ENCODE measurements at regions not wholly inside any gene's neighbourhood (a gene's known extent, or its start where the extent isn't known, plus 50 kb on each side); places are given as distances from the start of the nearest gene placed in this dataset.
A peak's percentile ranks its signal among the peaks of the same experiment; 100 is the strongest.

DNA sequence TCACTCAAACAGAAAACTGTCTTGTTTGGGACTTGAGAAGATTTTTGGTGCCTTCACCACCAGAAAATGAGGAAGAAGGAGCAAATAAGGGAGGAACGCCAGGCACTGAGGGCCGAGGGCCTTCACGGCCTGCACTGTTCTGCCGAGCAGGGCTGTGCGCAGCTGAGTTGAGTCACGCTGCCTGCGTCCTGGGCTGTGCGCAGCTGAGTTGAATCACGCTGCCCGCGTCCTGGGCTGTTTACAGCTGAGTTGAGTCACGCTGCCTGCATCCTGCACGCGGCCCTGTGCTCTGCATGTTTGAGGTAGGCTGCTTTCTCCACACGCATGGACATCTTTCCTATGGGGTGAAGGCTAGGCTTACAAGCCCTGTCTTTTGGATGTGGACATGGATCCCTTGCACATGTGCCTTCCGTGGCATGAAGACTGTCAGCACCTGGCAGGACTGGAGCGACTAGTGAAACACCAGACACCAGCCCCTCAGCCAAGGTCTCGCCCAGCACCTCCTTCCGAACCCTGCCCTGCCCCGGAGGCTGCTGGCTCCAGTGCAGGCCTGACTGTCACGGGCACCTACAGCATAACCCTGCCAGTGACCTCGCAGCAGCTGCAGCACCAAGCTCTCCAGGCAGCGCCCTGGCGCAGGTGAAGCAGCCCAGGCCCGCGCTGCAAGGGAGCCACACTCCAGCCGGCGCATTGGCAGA lies 96.7 kb downstream of the HTR5A start:
- TF ChIP-seq, protein P1, sequence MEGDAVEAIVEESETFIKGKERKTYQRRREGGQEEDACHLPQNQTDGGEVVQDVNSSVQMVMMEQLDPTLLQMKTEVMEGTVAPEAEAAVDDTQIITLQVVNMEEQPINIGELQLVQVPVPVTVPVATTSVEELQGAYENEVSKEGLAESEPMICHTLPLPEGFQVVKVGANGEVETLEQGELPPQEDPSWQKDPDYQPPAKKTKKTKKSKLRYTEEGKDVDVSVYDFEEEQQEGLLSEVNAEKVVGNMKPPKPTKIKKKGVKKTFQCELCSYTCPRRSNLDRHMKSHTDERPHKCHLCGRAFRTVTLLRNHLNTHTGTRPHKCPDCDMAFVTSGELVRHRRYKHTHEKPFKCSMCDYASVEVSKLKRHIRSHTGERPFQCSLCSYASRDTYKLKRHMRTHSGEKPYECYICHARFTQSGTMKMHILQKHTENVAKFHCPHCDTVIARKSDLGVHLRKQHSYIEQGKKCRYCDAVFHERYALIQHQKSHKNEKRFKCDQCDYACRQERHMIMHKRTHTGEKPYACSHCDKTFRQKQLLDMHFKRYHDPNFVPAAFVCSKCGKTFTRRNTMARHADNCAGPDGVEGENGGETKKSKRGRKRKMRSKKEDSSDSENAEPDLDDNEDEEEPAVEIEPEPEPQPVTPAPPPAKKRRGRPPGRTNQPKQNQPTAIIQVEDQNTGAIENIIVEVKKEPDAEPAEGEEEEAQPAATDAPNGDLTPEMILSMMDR (conservative IDR thresholded peaks at IDR 0.05), result no peak
- peak; percentile 40; the same call in 1 of the 2 replicates for TF ChIP-seq ZFX (IDR thresholded peaks at IDR 0.05)
